ENCODE measurements at regions not wholly inside any gene's neighbourhood (a gene's known extent, or its start where the extent isn't known, plus 50 kb on each side); places are given as distances from the start of the nearest gene placed in this dataset.

DNA sequence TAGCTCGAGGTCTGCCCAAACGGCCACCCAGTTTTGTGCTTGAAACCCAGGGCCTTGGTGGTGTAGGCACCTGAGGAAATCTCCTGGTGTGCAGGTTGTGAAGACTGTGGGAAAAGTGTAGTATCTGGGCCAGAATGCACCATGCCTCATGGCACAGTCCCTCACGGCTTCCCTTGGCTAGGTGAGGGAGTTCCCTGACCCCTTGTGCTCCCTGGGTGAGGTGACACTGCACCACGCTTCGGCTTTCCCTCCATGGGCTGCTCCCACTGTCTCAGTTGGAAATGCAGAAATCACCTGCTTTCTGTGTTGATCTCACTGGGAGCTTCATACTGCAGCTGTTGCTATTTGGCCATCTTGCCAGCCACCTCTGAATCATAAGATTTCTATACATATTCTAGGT, 62.4 kb upstream of the CDK6 start:
- no peak for TF ChIP-seq POLR2A (IDR thresholded peaks at IDR 0.05)
- TF ChIP-seq, protein P1, sequence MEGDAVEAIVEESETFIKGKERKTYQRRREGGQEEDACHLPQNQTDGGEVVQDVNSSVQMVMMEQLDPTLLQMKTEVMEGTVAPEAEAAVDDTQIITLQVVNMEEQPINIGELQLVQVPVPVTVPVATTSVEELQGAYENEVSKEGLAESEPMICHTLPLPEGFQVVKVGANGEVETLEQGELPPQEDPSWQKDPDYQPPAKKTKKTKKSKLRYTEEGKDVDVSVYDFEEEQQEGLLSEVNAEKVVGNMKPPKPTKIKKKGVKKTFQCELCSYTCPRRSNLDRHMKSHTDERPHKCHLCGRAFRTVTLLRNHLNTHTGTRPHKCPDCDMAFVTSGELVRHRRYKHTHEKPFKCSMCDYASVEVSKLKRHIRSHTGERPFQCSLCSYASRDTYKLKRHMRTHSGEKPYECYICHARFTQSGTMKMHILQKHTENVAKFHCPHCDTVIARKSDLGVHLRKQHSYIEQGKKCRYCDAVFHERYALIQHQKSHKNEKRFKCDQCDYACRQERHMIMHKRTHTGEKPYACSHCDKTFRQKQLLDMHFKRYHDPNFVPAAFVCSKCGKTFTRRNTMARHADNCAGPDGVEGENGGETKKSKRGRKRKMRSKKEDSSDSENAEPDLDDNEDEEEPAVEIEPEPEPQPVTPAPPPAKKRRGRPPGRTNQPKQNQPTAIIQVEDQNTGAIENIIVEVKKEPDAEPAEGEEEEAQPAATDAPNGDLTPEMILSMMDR (IDR thresholded peaks at IDR 0.05) = no peak
- TF ChIP-seq EP300 (IDR thresholded peaks at IDR 0.05) = no peak
